NCI-H1694 treated with DMSO at 0.1 percent for 48 hours (cell line): ENCODE measurements at regions not wholly inside any gene's neighbourhood (a gene's known extent, or its start where the extent isn't known, plus 50 kb on each side); places are given as distances from the start of the nearest gene placed in this dataset.
A peak's percentile ranks its signal among the peaks of the same experiment; 100 is the strongest.

ENCODE experiments used
- DNase-seq: peaks from one replicate; lab custom pipeline; 2025; lab: John Stamatoyannopoulos, UW

DNA sequence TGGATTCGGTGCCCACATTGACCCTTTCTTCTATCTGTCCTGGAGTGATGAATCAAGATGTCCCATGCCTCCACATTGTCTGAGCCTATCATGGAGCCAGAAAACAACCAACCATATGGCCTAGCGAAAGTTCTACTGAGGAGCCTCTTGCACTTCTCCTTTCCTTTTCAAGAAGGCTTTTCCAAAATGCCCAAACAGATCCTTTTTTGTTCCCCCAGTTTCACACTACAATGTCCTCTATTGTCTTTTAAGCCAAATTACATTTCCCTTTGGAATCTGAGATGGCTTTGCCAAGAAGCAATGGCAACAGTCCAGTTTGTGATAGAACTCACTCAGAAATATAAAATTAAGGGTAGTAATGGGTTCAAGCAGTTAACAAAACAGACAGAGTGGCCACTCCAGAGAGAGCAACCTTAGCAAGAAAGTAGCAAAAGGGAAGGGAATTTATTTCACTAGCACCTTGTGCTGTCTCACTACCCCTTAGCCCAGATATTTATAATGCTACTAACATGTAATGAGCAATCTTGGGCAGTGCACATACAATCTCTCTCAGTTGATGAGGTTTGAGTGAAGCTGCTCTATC lies 194.6 kb upstream of the PDE1C start:
- DNase-seq, result no peak

DNA sequence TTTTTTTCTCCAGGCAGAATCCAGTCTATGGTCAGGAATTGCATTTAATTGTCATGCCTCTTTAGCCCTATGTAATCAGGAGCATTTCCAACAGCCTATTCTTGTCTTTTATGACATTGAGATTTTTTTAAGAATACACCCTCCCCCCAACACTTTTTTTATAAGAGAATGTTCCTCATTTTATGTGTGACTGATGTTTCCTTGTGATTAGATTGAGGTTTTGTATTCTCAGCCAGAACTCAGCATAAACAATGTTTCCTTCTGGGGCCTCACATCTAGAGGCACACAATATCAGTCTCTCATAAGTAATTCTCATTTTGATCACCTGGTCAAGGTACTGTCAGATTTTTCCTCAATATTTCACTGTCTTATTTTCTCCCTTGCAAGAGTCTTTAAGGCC lies 193.4 kb upstream of the PDE1C start:
- DNase-seq, result no peak

DNA sequence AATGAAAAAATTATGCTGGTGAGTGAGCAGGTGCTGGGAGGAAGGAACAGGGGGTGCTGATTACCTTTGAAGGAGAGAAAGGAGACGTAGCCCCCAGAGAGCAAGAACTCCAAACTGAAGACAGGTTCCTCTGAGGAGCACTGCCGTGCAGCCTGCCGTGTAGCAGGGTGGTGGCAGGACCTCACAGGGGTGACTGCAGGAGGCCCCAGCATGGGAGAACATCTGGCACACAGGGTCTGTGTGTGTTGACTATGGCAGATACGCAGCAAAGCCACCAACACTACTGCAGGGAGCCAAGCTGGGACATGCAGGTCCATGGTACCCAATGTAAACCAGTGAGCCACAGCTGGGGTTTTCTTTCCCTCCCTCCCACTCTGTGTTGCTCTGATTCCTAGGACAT lies 192.1 kb upstream of the PDE1C start:
- DNase-seq, result no peak

DNA sequence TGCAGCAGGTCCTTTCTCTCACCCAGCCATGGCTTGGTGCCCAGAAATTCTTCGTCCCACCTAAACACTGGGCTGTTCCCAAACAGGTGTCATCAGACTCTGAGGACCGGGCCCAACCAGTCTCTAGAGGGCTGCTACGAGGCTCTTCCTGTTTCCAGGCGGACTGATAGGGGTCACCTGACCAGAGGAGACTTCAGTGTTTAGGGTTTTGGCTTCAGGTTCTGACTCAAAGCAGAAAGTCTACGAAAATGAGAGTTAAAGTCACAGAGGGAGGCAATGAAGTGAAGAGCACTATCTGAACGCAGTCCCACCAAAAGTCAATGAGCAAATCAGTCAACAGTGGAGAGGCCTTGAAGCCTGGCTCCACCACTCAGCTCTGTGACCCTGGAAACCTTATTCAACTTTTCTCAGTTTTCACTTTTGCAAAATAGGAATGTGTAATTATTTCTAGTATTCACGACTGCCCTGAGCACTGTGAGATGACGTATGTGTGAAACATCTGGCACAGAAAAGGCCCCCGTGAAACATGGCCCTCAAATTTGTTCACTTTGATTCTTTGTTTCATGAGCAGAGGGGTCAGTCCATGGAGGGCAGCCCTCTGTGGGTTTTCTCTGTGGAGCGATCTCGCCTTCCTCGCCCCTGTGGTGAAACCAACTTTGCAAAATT lies 189.9 kb upstream of the PDE1C start:
- DNase-seq, result no peak

DNA sequence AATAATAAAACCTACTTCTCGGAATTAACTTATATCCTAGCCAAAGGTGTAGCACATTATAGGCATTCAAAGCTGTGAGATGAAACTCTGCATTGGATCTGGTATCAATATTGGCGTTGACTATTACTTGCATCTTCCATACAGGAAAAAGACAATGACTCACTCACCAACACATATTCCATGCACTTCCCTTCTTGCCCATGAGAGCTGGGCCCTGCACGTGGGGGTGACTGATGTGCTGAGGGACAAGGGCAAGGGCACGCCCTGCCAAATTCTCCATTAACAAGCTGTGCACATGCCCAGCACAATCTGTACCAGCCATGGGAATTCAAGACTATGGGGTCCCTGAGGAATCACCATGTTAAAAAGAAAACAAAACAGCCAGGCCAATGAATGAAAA lies 188.1 kb upstream of the PDE1C start:
- DNase-seq, result no peak

DNA sequence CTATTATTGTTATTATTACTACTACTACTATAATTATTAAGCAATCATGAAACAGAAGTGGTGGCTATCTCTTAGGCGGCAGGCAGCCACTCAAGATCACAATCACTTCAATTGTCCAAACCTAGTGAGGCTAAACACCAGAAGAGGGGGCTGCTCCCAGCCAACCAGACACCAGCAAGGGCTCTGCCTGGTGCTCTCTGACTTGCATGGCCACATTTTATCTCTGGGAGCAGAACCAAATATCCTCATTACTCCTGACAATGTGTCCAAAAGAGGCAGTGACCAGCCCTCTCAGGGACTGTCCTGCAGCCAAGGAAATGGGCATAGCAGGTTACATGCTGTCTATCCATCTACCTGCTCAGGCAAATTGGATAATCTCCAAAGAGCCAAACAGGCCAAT lies 187.4 kb upstream of the PDE1C start:
- DNase-seq, result no peak

DNA sequence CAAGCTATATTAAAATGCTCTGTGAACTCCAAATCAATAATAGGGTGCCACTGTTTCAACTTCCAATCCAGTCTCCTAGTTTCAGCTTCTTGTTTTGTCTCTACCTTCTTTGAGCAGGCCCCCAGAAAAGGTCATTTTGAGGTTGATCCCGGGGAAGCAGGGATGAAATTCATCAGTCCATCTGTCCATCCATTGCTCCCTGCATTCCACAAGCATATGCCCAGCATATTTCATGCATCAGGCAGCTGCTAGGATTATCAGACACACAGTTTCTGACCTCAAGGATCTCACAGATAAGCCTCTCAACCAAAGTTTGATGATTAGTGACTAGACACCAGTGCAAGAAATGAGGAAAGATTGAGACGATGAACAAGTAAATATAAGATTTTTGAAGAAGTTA lies 186.6 kb upstream of the PDE1C start:
- DNase-seq, result no peak

DNA sequence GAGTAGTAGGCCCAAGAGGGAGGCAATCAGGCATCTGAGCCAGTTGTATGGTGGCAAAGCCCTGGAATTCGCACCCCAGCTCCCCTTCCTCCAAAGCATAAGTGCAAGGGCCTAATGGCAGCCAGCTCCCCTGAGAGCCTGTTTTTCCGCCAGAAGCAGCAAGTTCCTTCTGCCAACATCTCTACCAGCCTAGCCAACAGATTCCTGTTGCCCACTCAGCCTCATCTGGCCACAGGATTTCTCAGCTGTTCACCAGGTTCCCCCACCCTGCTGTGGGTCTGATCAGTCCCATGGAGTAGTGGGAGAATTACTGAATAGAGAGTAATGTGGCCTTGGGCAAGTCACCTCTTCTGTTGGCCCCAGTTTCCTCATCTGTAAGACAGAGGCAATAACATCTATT lies 186.2 kb upstream of the PDE1C start:
- DNase-seq, result no peak

DNA sequence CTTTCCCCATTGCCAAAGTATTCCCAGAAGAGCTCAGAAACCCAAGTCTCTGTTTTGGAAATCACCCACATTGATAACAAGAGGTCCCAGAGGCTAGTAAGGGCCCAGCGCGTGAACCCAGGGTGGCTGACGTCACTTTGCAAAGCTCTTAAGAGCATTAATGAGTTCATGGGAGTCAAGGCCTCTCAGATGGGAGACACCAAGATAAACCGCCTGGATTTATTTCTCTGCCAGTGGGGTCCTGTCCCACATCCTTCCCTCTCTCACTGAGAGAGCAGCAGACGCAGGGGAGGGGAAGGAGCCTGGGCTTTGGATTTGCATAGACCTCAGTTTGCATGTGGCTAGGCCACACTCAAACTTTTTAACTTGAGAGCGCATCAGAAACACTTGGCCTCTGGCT lies 184.8 kb upstream of the PDE1C start:
- no peak for DNase-seq

DNA sequence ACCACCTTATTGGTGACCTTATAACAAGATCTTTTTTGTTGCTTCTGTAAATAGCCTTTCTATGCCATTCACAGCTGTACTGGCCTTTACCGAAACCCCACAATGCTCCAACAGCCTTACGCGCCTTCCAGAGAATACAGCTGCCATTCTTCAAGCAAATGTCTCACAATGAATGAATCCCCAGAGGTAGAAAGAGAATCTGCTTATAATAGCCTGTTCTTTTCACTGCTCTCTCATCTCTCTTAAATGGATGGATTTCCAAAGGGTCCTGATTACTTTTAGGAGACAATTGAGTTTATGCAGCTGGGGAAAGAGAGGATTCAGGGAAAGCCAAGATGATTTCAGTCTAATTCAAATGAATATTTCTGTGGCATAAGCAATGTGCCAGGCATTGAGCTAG lies 183.1 kb upstream of the PDE1C start:
- no peak for DNase-seq

DNA sequence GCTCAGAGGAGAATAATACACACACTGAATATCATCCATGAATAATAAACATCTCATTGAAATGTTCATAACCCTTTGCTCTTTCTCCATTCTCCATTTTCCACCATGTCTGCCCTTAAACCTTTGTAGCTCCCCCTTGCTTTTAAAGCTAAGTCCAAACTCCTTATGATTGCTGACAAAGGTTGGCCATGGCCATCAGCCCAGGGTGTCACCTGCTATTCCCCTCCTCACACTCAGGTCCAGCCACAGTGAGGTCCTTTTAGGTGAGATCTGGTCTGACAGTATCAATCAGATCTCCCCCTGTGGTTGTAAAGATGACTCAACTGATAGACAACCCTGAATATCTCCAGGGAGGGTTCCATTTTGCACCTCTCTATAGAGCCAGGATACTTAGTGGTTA lies 181.5 kb upstream of the PDE1C start:
- no peak for DNase-seq

DNA sequence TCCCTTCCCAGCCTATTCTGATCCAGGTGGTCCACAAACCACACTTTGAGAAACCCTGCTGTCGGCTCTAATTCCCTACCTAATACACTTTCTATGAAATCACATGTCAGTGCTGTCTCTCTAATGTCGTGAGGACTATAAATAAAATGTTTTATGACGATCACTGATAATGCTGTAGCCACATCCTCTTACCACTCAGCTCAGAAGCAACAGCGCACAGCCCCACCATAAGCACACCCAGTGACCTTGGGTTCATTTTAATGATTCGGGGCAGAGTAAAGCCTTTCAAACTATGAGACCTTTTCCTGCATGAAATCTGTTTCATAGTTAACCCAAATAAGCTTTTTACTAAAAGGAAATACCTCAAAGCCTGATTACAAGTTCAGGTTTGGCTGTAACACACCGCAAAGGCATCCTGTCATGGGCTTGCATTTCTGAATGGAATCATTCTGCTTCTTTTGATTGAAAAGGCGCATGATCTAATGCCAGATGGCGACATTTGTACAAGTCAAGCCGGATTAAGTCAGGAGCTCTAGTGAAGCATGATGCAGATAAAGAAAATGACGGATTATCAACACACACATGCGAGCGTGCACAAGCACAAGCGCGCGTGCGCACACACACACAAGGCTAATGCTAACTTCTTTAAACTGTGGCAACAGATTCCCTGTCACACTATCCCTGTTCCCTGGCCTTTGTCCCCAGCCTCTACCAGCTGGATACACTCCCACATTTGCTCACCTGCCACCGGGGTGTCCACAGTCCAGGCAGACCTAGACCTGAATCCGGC lies 180.5 kb upstream of the PDE1C start:
- peak; percentile 89 for DNase-seq

DNA sequence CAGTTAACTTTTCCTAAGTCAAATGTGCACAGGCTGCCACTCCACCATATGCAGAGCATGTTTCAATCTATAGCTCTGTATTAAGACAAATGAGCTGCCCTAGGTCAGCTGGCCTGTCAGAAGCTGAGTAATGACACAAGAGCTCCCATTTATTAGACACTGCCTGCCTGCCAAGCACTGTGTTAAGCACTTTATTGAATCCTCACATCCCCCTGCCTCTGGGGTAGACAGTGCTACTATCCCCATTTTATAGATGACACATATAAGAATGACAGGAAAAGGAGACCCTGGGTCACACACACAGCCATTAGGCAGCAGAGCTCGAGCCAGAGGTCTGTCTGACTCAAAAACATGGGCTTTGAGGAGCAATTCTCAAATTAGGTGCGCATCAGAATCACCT lies 179.8 kb upstream of the PDE1C start:
- peak; percentile 73 for DNase-seq

DNA sequence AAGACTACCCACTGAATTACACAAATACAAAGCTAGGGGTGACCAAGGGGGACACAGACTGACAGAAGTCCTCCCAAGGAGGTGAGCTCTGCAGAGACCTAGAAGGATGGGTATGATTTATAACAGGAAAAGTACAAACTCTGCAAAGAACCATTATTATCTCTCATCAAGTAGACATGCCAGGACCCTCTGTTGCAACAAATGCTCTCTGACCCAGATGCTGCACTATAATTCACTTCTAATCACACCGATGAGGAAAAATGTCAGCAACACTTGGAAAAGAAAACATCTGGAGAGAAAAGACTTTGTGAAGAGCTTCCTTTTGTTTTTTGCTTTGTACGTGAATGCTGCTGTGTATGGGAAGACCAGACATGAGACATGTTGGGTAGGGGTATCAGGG lies 178.3 kb upstream of the PDE1C start:
- no peak for DNase-seq

DNA sequence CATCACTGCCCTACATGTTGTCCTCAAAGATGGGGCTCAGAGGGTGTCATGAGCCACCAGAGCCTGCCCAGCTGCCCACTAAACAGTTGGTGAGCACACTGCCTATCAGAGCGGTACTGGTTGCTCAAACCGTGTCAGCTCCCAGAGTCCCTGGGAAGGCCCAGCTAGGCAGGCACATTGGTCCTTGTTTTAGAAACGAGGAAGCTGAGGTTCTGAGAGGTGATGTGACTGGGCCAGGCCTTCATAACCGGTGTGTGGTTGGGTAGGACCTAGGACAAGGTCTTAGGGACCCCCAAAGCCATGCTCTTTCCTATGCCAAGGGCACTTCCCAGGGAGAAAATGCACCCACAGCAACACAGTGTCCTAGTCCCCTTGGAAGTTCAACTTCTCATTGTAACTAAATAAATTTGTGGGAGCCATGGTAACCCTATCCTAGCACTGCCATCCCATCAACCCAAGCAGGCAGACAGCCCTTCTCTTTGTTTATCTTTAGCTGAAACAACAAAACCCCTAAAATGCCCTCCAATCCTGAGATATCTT lies 174.7 kb upstream of the PDE1C start:
- DNase-seq, result no peak

DNA sequence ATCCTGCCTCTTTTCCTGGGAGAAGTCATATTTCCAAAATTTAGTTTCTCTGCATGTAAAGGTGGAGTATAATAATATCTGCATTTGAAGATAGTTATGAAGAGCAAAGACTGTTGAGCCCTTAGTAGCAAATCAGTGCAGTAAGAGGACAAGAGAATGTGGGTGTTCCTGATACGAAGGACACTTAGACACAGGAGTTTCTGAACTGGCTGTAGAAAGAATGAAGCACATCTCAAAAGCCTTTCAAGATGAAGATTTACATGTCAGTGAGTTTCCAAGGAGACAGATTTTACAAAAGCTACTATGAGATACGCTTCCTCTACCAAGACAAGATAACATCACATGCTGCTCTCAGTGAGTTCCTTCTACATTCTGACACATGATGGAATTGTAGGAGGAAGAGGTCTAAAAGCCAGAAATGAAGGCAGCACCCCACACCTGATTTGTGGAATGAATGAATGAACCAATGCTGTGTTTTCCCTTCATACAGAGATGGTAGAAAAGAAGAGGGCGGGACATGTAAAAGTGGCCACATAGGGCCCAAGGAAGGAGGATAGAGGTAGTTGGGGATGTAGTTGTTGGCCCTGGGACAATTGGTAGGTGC lies 173.6 kb upstream of the PDE1C start:
- no peak for DNase-seq

DNA sequence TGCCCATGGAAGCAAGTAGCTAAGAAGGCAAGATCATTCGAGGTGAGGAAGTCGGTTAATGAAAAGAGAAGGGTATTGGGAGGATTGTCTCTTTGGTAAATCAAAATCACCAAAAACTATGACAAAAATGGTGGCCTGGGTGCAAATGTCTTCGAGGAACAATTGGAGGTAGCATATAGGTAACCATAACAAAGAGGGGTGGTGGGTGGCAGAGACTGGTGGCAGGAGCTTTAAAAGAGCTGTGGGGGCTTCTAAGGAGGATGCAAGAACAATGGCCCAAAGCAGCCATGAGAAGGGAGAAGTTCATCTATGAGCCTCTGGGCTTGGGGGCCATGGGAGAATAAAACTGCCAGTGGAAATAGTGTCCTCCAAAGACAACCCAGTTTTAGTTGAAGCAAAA lies 172.2 kb upstream of the PDE1C start:
- no peak for DNase-seq

DNA sequence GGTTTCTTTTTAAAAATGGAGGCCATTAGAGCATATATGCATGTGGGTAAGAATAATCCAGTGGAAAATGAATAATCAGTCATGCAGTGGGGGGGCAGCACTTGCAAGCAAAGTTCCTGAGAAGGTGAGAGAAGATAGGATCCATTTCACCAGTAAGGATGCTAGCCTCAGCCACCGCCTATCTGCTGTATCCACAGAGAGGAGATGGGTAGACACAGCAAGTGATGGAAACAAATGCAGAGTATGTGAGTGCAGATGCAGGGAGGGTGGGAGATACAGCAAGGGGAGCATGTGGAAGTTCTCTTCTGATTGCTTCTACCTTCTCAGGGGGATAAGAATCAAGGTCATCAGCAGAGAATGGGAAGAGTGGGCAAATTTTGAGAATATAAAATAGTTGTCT lies 171.4 kb upstream of the PDE1C start:
- DNase-seq, result no peak

DNA sequence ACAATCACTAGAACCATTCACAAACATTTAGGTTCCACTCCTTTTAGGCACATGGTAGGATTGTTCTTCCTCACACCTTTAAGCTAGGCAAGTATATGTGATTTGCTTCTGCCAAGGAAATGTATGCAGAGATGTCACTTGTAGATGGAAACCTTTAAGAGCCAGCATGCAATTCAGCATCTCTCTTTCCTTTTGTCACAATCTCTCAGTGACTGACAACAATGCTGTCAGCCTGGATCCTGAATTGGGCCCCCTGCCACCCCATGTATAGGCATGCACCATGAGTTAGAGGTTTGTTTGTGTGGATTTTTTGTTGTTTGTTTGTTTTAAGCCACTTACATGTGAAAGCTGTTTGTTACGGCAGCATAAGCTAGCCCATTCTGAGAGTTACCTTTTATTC lies 169.6 kb upstream of the PDE1C start:
- DNase-seq, result no peak

DNA sequence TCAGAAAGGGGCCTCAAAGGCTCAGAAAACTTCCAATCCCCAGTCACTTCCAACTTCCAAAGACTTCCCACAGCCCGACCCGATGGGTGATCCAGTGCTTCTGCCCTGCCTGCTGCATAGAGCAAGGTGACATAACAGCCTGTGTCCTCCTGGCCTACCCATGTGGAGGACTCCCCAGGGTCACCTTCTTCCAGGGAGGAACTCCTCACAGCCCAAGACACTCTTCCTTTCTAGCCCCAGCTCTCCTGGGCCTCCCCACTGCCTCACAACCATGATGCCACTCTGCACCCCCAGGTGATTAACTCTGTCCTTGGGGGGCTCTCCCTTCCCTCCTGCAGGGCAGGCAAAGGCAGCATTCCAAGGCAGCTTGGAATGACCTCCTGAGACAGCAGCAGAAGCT lies 158.4 kb upstream of the PDE1C start:
- no peak for DNase-seq

DNA sequence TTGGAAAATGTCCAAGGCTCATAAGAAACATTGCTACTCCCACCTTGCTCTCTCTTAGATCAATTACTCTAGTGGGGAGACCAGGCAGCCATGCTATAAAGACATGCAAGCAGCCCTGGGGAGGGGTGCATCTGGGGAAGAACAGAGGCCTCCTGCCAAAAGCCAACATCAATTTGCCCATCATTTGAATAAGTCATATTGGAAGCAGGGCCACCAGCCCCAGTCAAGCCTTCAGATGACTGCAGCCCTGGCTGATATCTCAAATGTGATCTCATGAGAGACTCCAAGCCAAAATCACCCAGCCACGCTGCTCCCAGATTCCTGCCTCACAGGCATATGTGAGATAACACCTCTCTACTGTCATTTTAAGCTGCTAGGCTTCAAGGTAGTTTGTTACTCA lies 157.5 kb upstream of the PDE1C start:
- no peak for DNase-seq

DNA sequence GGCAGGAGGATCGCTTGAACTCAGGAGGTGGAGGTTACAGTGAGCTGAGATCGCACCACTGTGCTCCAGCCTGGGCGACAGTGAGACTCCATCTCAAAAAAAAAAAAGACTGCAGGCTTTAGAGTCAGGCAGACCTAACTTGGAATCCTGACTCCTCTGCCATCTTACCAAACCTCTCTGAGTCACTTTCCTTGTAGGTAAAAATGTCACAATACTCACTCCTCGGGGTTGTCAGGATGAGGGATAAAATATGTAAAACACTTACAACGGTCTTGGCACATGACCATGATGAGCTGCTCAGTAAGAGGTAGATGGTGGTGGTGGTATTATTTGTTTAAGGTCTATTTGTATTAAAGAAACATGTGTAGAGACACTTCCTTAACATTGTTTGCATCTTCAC lies 154.1 kb upstream of the PDE1C start:
- no peak for DNase-seq

DNA sequence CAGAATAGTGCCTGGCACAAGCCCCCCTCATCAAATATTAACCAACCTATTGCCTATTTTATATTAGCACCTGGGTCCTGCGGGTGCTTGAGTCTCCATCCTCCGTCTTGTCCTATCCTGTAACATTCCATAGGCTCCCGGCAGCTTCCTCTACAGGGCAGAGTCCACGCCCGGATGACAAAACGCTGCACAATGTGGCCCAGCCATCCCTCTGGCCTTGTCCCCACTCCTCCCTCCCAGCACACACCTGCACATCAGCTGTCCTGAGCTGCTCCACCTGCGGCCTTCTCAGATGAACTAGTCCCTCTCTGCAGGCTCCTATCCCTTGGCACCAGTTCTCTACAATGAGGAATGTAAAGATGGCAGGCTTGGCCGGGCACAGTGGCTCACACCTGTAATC lies 153.5 kb upstream of the PDE1C start:
- DNase-seq, result no peak
